ENCODE measurements at regions not wholly inside any gene's neighbourhood (a gene's known extent, or its start where the extent isn't known, plus 50 kb on each side); places are given as distances from the start of the nearest gene placed in this dataset.

GRCh38 chr16:82530883-82531282 is 95.9 kb upstream of the CDH13 start:
- Histone ChIP-seq H3K9me3 (ENCODE audit: control insufficient read depth in 2 of 2, insufficient read depth in 1 of 2, low read depth in 1 of 2, low read length in 1 of 2) (no peaks in the 10 kb centered on the region), H3K4me1 (ENCODE audit: control insufficient read depth in 2 of 2, insufficient read depth in 2 of 2, low read length in 1 of 2) (no peaks in the 10 kb centered on the region), H3K36me3 (ENCODE audit: control insufficient read depth in 2 of 2, insufficient read depth in 2 of 2, low read length in 1 of 2) (no peaks in the 10 kb centered on the region), H3K27me3 (ENCODE audit: control insufficient read depth in 1 of 2, insufficient read depth in 2 of 2, low read length in 2 of 2) (peaks cover 0 to 2% of the 10 kb centered on the region in 2 donors), H3K27ac (ENCODE audit: low read depth in 2 of 2, low read length in 1 of 2) (no peak overlapping the region), H3K4me3 (ENCODE audit: low read depth in 1 of 2, low read length in 2 of 2) (no peak overlapping the region)
- 75 to 83% methylated on average over 2 of the region's 2 CpGs for WGBS, 2 donors

- Histone ChIP-seq H3K4me3 (ENCODE audit: low read depth in 1 of 2, low read length in 2 of 2) (no peak overlapping the region), H3K27ac (ENCODE audit: low read depth in 2 of 2, low read length in 1 of 2) (no peak overlapping the region), H3K36me3 (ENCODE audit: control insufficient read depth in 2 of 2, insufficient read depth in 2 of 2, low read length in 1 of 2) (no peaks in the 10 kb centered on the region), H3K9me3 (ENCODE audit: control insufficient read depth in 2 of 2, insufficient read depth in 1 of 2, low read depth in 1 of 2, low read length in 1 of 2) (peaks cover 2 to 3% of the 10 kb centered on the region in 2 donors), H3K27me3 (ENCODE audit: control insufficient read depth in 1 of 2, insufficient read depth in 2 of 2, low read length in 2 of 2) (peaks cover 0 to 2% of the 10 kb centered on the region in 2 donors), H3K4me1 (ENCODE audit: control insufficient read depth in 2 of 2, insufficient read depth in 2 of 2, low read length in 1 of 2) (no peaks in the 10 kb centered on the region)
- 78 to 84% methylated on average over 7 of the region's 7 CpGs for WGBS, 2 donors
Observed at GRCh38 chr16:82527101-82527500, 99.7 kb upstream of the CDH13 start.

GRCh38 chr16:82524976-82525375 is 101.8 kb upstream of the CDH13 start:
- 16 to 45% methylated on average over 1 of the region's 1 CpG for WGBS, 2 donors
- Histone ChIP-seq H3K4me1 (ENCODE audit: control insufficient read depth in 2 of 2, insufficient read depth in 2 of 2, low read length in 1 of 2) (no peaks in the 10 kb centered on the region), H3K9me3 (ENCODE audit: control insufficient read depth in 2 of 2, insufficient read depth in 1 of 2, low read depth in 1 of 2, low read length in 1 of 2) (peaks cover 2 to 3% of the 10 kb centered on the region in 2 donors), H3K4me3 (ENCODE audit: low read depth in 1 of 2, low read length in 2 of 2) (no peak overlapping the region), H3K27me3 (ENCODE audit: control insufficient read depth in 1 of 2, insufficient read depth in 2 of 2, low read length in 2 of 2) (peaks cover 0 to 2% of the 10 kb centered on the region in 2 donors), H3K36me3 (ENCODE audit: control insufficient read depth in 2 of 2, insufficient read depth in 2 of 2, low read length in 1 of 2) (no peaks in the 10 kb centered on the region), H3K27ac (ENCODE audit: low read depth in 2 of 2, low read length in 1 of 2) (no peak overlapping the region)

- Histone ChIP-seq H3K9me3 (ENCODE audit: control insufficient read depth in 2 of 2, insufficient read depth in 1 of 2, low read depth in 1 of 2, low read length in 1 of 2) (peaks cover 2 to 3% of the 10 kb centered on the region in 2 donors), H3K27ac (ENCODE audit: low read depth in 2 of 2, low read length in 1 of 2) (no peak overlapping the region)
- 36 to 38% methylated on average over 1 of the region's 1 CpG for WGBS, 2 donors
Observed at GRCh38 chr16:82523815-82524214, 103.0 kb upstream of the CDH13 start.

GRCh38 chr16:82522026-82522425 is 104.7 kb upstream of the CDH13 start:
- Histone ChIP-seq H3K27me3 (ENCODE audit: control insufficient read depth in 1 of 2, insufficient read depth in 2 of 2, low read length in 2 of 2) (peaks cover 0 to 2% of the 10 kb centered on the region in 2 donors), H3K4me3 (ENCODE audit: low read depth in 1 of 2, low read length in 2 of 2) (no peak overlapping the region), H3K9me3 (ENCODE audit: control insufficient read depth in 2 of 2, insufficient read depth in 1 of 2, low read depth in 1 of 2, low read length in 1 of 2) (peaks cover 2 to 3% of the 10 kb centered on the region in 2 donors), H3K36me3 (ENCODE audit: control insufficient read depth in 2 of 2, insufficient read depth in 2 of 2, low read length in 1 of 2) (no peaks in the 10 kb centered on the region), H3K27ac (ENCODE audit: low read depth in 2 of 2, low read length in 1 of 2) (no peak overlapping the region), H3K4me1 (ENCODE audit: control insufficient read depth in 2 of 2, insufficient read depth in 2 of 2, low read length in 1 of 2) (no peaks in the 10 kb centered on the region)
- WGBS, 2 donors: 60 to 72% methylated on average over 6 of the region's 6 CpGs

More at GRCh38 chr16:82523815-82524214, 103.0 kb upstream of the CDH13 start:
- Histone ChIP-seq H3K36me3 (ENCODE audit: control insufficient read depth in 2 of 2, insufficient read depth in 2 of 2, low read length in 1 of 2) (no peaks in the 10 kb centered on the region), H3K4me1 (ENCODE audit: control insufficient read depth in 2 of 2, insufficient read depth in 2 of 2, low read length in 1 of 2) (no peaks in the 10 kb centered on the region), H3K27me3 (ENCODE audit: control insufficient read depth in 1 of 2, insufficient read depth in 2 of 2, low read length in 2 of 2) (peaks cover 0 to 2% of the 10 kb centered on the region in 2 donors), H3K4me3 (ENCODE audit: low read depth in 1 of 2, low read length in 2 of 2) (no peak overlapping the region)

GRCh38 chr16:82518811-82519210 is 108.0 kb upstream of the CDH13 start:
- no peaks in the 10 kb centered on the region for H3K27me3 ChIP-seq (ENCODE audit: control insufficient read depth in 1 of 2, insufficient read depth in 2 of 2, low read length in 2 of 2)
- WGBS, 2 donors: 59 to 63% methylated on average over 2 of the region's 2 CpGs
- peaks cover 0 to 3% of the 10 kb centered on the region in 2 donors for H3K9me3 ChIP-seq (ENCODE audit: control insufficient read depth in 2 of 2, insufficient read depth in 1 of 2, low read depth in 1 of 2, low read length in 1 of 2)
- H3K4me1 ChIP-seq (ENCODE audit: control insufficient read depth in 2 of 2, insufficient read depth in 2 of 2, low read length in 1 of 2): no peaks in the 10 kb centered on the region
- no peak overlapping the region for H3K27ac ChIP-seq (ENCODE audit: low read depth in 2 of 2, low read length in 1 of 2)
- no peak overlapping the region for H3K4me3 ChIP-seq (ENCODE audit: low read depth in 1 of 2, low read length in 2 of 2)
- no peaks in the 10 kb centered on the region for H3K36me3 ChIP-seq (ENCODE audit: control insufficient read depth in 2 of 2, insufficient read depth in 2 of 2, low read length in 1 of 2)

GRCh38 chr16:82514262-82514661 is 112.5 kb upstream of the CDH13 start:
- H3K4me1 ChIP-seq (ENCODE audit: control insufficient read depth in 2 of 2, insufficient read depth in 2 of 2, low read length in 1 of 2): no peaks in the 10 kb centered on the region
- H3K27me3 ChIP-seq (ENCODE audit: control insufficient read depth in 1 of 2, insufficient read depth in 2 of 2, low read length in 2 of 2): no peaks in the 10 kb centered on the region
- WGBS, 2 donors: 81 to 87% methylated on average over 4 of the region's 4 CpGs
- no peaks in the 10 kb centered on the region for H3K36me3 ChIP-seq (ENCODE audit: control insufficient read depth in 2 of 2, insufficient read depth in 2 of 2, low read length in 1 of 2)
- no peak overlapping the region for H3K27ac ChIP-seq (ENCODE audit: low read depth in 2 of 2, low read length in 1 of 2)
- H3K4me3 ChIP-seq (ENCODE audit: low read depth in 1 of 2, low read length in 2 of 2): no peak overlapping the region
- no peaks in the 10 kb centered on the region for H3K9me3 ChIP-seq (ENCODE audit: control insufficient read depth in 2 of 2, insufficient read depth in 1 of 2, low read depth in 1 of 2, low read length in 1 of 2)

- no peak overlapping the region for H3K4me3 ChIP-seq (ENCODE audit: low read depth in 1 of 2, low read length in 2 of 2)
- no peak overlapping the region for H3K27ac ChIP-seq (ENCODE audit: low read depth in 2 of 2, low read length in 1 of 2)
- WGBS, 2 donors: 48% methylated on average over 2 of the region's 2 CpGs
- peaks cover 11 to 12% of the 10 kb centered on the region in 2 donors for H3K9me3 ChIP-seq (ENCODE audit: control insufficient read depth in 2 of 2, insufficient read depth in 1 of 2, low read depth in 1 of 2, low read length in 1 of 2)
- H3K27me3 ChIP-seq (ENCODE audit: control insufficient read depth in 1 of 2, insufficient read depth in 2 of 2, low read length in 2 of 2): peaks cover 0 to 3% of the 10 kb centered on the region in 2 donors
- no peaks in the 10 kb centered on the region for H3K4me1 ChIP-seq (ENCODE audit: control insufficient read depth in 2 of 2, insufficient read depth in 2 of 2, low read length in 1 of 2)
- no peaks in the 10 kb centered on the region for H3K36me3 ChIP-seq (ENCODE audit: control insufficient read depth in 2 of 2, insufficient read depth in 2 of 2, low read length in 1 of 2)
Observed at GRCh38 chr16:82510789-82511305, 115.9 kb upstream of the CDH13 start.

GRCh38 chr16:82509691-82510430 is 116.9 kb upstream of the CDH13 start:
- no peak overlapping the region for H3K4me3 ChIP-seq (ENCODE audit: low read depth in 1 of 2, low read length in 2 of 2)
- WGBS, 2 donors: 85 to 88% methylated on average over 5 of the region's 5 CpGs
- H3K36me3 ChIP-seq (ENCODE audit: control insufficient read depth in 2 of 2, insufficient read depth in 2 of 2, low read length in 1 of 2): no peaks in the 10 kb centered on the region
- H3K9me3 ChIP-seq (ENCODE audit: control insufficient read depth in 2 of 2, insufficient read depth in 1 of 2, low read depth in 1 of 2, low read length in 1 of 2): peaks cover 11 to 12% of the 10 kb centered on the region in 2 donors
- peaks cover 0 to 3% of the 10 kb centered on the region in 2 donors for H3K27me3 ChIP-seq (ENCODE audit: control insufficient read depth in 1 of 2, insufficient read depth in 2 of 2, low read length in 2 of 2)
- H3K4me1 ChIP-seq (ENCODE audit: control insufficient read depth in 2 of 2, insufficient read depth in 2 of 2, low read length in 1 of 2): no peaks in the 10 kb centered on the region
- H3K27ac ChIP-seq (ENCODE audit: low read depth in 2 of 2, low read length in 1 of 2): no peak overlapping the region
